ENCODE measurements at regions not wholly inside any gene's neighbourhood (a gene's known extent, or its start where the extent isn't known, plus 50 kb on each side); places are given as distances from the start of the nearest gene placed in this dataset.
A peak's percentile ranks its signal among the peaks of the same experiment; 100 is the strongest.

GRCh38 chr15:35693886-35694285 lies 147.9 kb upstream of the DPH6 start:
- Histone ChIP-seq H3K9me3 (no peaks in the 10 kb centered on the region), H3K4me3 (no peak overlapping the region), H3K4me1 (peaks cover 0 to 38% (median 15%) of the 10 kb centered on the region in 4 donors), H3K27ac (peak overlapping the region in 1 of 4 donors; percentile 82), H3K27me3 (no peaks in the 10 kb centered on the region), H3K36me3 (no peaks in the 10 kb centered on the region)
- DNase-seq: no peak
- 12 to 61% methylated on average over 3 of the region's 3 CpGs for WGBS, 2 donors
- intact Hi-C loops (cut with DNase I): no loop called here
- TF ChIP-seq CTCF (IDR thresholded peaks at IDR 0.05) (no peak), EP300 (IDR thresholded peaks at IDR 0.05) (no peak), POLR2AphosphoS5 (IDR thresholded peaks at IDR 0.05) (no peak), POLR2A (IDR thresholded peaks at IDR 0.05) (no peak)

GRCh38 chr15:35695003-35695402 lies 149.0 kb upstream of the DPH6 start:
- Histone ChIP-seq H3K36me3 (no peaks in the 10 kb centered on the region), H3K4me3 (no peak overlapping the region), H3K4me1 (peaks cover 0 to 38% (median 14%) of the 10 kb centered on the region in 4 donors), H3K27ac (peak overlapping the region in 1 of 4 donors; percentile 1), H3K27me3 (no peaks in the 10 kb centered on the region), H3K9me3 (no peaks in the 10 kb centered on the region)
- intact Hi-C loops (cut with DNase I): no loop called here
- DNase-seq: no peak
- 91 to 96% methylated on average over 2 of the region's 2 CpGs for WGBS, 2 donors
- TF ChIP-seq POLR2AphosphoS5 (IDR thresholded peaks at IDR 0.05): no peak
- TF ChIP-seq CTCF (IDR thresholded peaks at IDR 0.05): no peak
- TF ChIP-seq POLR2A (IDR thresholded peaks at IDR 0.05): no peak
- no peak for TF ChIP-seq EP300 (IDR thresholded peaks at IDR 0.05)

GRCh38 chr15:35696767-35697231 lies 150.8 kb upstream of the DPH6 start:
- 85 to 86% methylated on average over 5 of the region's 5 CpGs for WGBS, 2 donors
- Histone ChIP-seq H3K27ac (peak overlapping the region in 2 of 4 donors; percentile 6 to 66), H3K36me3 (no peaks in the 10 kb centered on the region), H3K9me3 (no peaks in the 10 kb centered on the region), H3K4me3 (no peak overlapping the region), H3K4me1 (peaks cover 0 to 25% (median under 1%) of the 10 kb centered on the region in 4 donors), H3K27me3 (no peaks in the 10 kb centered on the region)
- intact Hi-C loops (cut with DNase I): no loop called here
- DNase-seq: no peak
- TF ChIP-seq EP300 (IDR thresholded peaks at IDR 0.05): no peak
- no peak for TF ChIP-seq POLR2A (IDR thresholded peaks at IDR 0.05)
- no peak for TF ChIP-seq POLR2AphosphoS5 (IDR thresholded peaks at IDR 0.05)
- no peak for TF ChIP-seq CTCF (IDR thresholded peaks at IDR 0.05)

- no peak for DNase-seq
Measured at GRCh38 chr15:35697549-35698299, 151.8 kb upstream of the DPH6 start.

More at GRCh38 chr15:35697549-35698299, 151.8 kb upstream of the DPH6 start:
- Histone ChIP-seq H3K9me3 (no peaks in the 10 kb centered on the region), H3K4me1 (peaks cover 0 to 25% (median 0%) of the 10 kb centered on the region in 4 donors), H3K27me3 (no peaks in the 10 kb centered on the region), H3K36me3 (no peaks in the 10 kb centered on the region), H3K27ac (peak overlapping the region in 2 of 4 donors; percentile 6 to 66), H3K4me3 (no peak overlapping the region)
- WGBS, 2 donors: 11 to 47% methylated on average over 8 of the region's 8 CpGs
- intact Hi-C loops (cut with DNase I): no loop called here
- TF ChIP-seq POLR2AphosphoS5 (IDR thresholded peaks at IDR 0.05) (peak in 2 of 4 donors; percentile 6 to 7), CTCF (IDR thresholded peaks at IDR 0.05) (no peak)
